D721Med (cell line): ENCODE measurements at regions not wholly inside any gene's neighbourhood (a gene's known extent, or its start where the extent isn't known, plus 50 kb on each side); places are given as distances from the start of the nearest gene placed in this dataset.
"Not testable (repeated sequence)": the region's sequence is repeated elsewhere in the genome, so short reads cannot be mapped to it uniquely, and the experiment has no call there.

Experiments
- DNase-seq: peaks from one replicate; pipeline ENCODE4 v3.0.0; 2011; ENCODE audit warnings: low spot score; ENCODE audit not compliant: insufficient read length
- FAIRE-seq: peaks from 2 replicates; lab custom pipeline; 2011; peaks lifted over from hg19 to GRCh38; lab: Jason Lieb, UNC
- CTCF ChIP-seq: IDR thresholded peaks from 2 replicates; pipeline ENCODE4 v1.5.1; 2012; ENCODE audit warnings: mild to moderate bottlenecking, control low read depth; ENCODE audit not compliant: insufficient read depth; ENCODE audit errors: missing control alignments

- no peak for TF ChIP-seq CTCF
- FAIRE-seq, result no peak
These were observed 406.1 kb upstream of the ONECUT1 start for GRCh38 chr15:53196242-53196641.

GRCh38 chr15:53193149-53193548 lies 403.0 kb upstream of the ONECUT1 start:
- FAIRE-seq, result no peak
- DNase-seq, result no peak
- no peak for TF ChIP-seq CTCF

More at GRCh38 chr15:53196242-53196641, 406.1 kb upstream of the ONECUT1 start:
- no peak for DNase-seq

- FAIRE-seq, result no peak
These were observed 399.7 kb upstream of the ONECUT1 start for GRCh38 chr15:53189860-53190259.

GRCh38 chr15:53183449-53183848 lies 393.3 kb upstream of the ONECUT1 start:
- not testable (repeated sequence) for DNase-seq, FAIRE-seq

More at GRCh38 chr15:53189860-53190259, 399.7 kb upstream of the ONECUT1 start:
- no peak for TF ChIP-seq CTCF
- no peak for DNase-seq

GRCh38 chr15:53171571-53171970 lies 381.4 kb upstream of the ONECUT1 start:
- no peak for DNase-seq
- FAIRE-seq, result no peak
- TF ChIP-seq CTCF, result no peak

- no peak for DNase-seq
- no peak for FAIRE-seq
- no peak for TF ChIP-seq CTCF
These were observed 376.6 kb upstream of the ONECUT1 start for GRCh38 chr15:53166684-53167201.

GRCh38 chr15:53165988-53166683 lies 376.0 kb upstream of the ONECUT1 start:
- no peak for DNase-seq
- FAIRE-seq, result no peak
- no peak for TF ChIP-seq CTCF
